SH-SY5Y (cell line): ENCODE measurements at regions not wholly inside any gene's neighbourhood (a gene's known extent, or its start where the extent isn't known, plus 50 kb on each side); places are given as distances from the start of the nearest gene placed in this dataset.

ENCODE experiments used
- GATA2 ChIP-seq: IDR thresholded peaks from 2 replicates; pipeline ENCODE4 v1.6.1; 2011; ENCODE audit warnings: mild to moderate bottlenecking, low read depth, low read length
- GATA3 ChIP-seq: IDR thresholded peaks from 2 replicates; pipeline ENCODE4 v1.6.1; 2011; ENCODE audit warnings: low read depth, mild to moderate bottlenecking, low read length, moderate library complexity

- TF ChIP-seq GATA2 (no peak), GATA3 (no peak)
Measured at GRCh38 chr17:77280304-77281121, 139.7 kb downstream of the SEC14L1 start.
